Endodermal cell (in vitro differentiated cells): ENCODE measurements at regions not wholly inside any gene's neighbourhood (a gene's known extent, or its start where the extent isn't known, plus 50 kb on each side); places are given as distances from the start of the nearest gene placed in this dataset.
"Not testable (repeated sequence)": the region's sequence is repeated elsewhere in the genome, so short reads cannot be mapped to it uniquely, and the experiment has no call there.

Source experiments
- DNase-seq: peaks from one replicate; pipeline ENCODE4 v3.0.0-alpha.2; 2017
- H3K27ac ChIP-seq: 2 replicates; pipeline ENCODE4 v1.5.1; 2013; ENCODE audit warnings: mild to moderate bottlenecking, low read depth, low read length, moderate library complexity
- H3K27me3 ChIP-seq: 2 replicates; pipeline ENCODE4 v1.6.1; 2013; ENCODE audit warnings: mild to moderate bottlenecking, low read length, moderate library complexity; ENCODE audit not compliant: insufficient read depth, control insufficient read depth, poor library complexity, severe bottlenecking
- H3K36me3 ChIP-seq: 2 replicates; pipeline ENCODE4 v1.7.0; 2013; ENCODE audit warnings: mild to moderate bottlenecking, low read length, moderate library complexity; ENCODE audit not compliant: control insufficient read depth, insufficient read depth
- H3K4me1 ChIP-seq: one replicate; pipeline ENCODE4 v1.7.0; 2013; ENCODE audit warnings: low read length; ENCODE audit not compliant: control insufficient read depth, insufficient read depth
- H3K4me3 ChIP-seq: 2 replicates; pipeline ENCODE4 v1.5.1; 2013; ENCODE audit warnings: mild to moderate bottlenecking, low read length, moderate library complexity
- H3K9ac ChIP-seq: 2 replicates; pipeline ENCODE4 v1.6.1; 2013; ENCODE audit warnings: mild to moderate bottlenecking, low read length, moderate library complexity; ENCODE audit not compliant: poor library complexity, severe bottlenecking; ENCODE audit errors: extremely low read depth
- H3K9me3 ChIP-seq: 2 replicates; pipeline ENCODE4 v1.6.1; 2013; ENCODE audit warnings: mild to moderate bottlenecking, low read length, moderate library complexity; ENCODE audit not compliant: control insufficient read depth
- H3K27ac Mint-ChIP-seq: 2 replicates; pipeline ENCODE4 v1.8.0; 2020; ENCODE audit warnings: mixed read lengths
- H3K27me3 Mint-ChIP-seq: 2 replicates; pipeline ENCODE4 v1.8.0; 2021; ENCODE audit warnings: mild to moderate bottlenecking, mixed read lengths; ENCODE audit not compliant: insufficient read depth
- H3K36me3 Mint-ChIP-seq: 2 replicates; pipeline ENCODE4 v1.8.0; 2020; ENCODE audit warnings: low read depth, mixed read lengths
- H3K4me1 Mint-ChIP-seq: 2 replicates; pipeline ENCODE4 v1.8.0; 2020; ENCODE audit warnings: mixed read lengths
- H3K4me3 Mint-ChIP-seq: 2 replicates; pipeline ENCODE4 v1.8.0; 2020; ENCODE audit warnings: mild to moderate bottlenecking, moderate library complexity, mixed read lengths
- H3K9me3 Mint-ChIP-seq: 2 replicates; pipeline ENCODE4 v1.8.0; 2020; ENCODE audit warnings: mild to moderate bottlenecking, mixed read lengths
- WGBS, 2 experiments: methylation state at CpG; one replicate each; pipeline versions ENCODE4 v1.1.5 to v1.1.7; 2013; ENCODE audit warnings: missing lambda C conversion rate in 2 of 2, mixed read lengths in 1 of 2; ENCODE audit not compliant: insufficient coverage in 1 of 2, insufficient read length in 1 of 2; 5-methylcytosine and 5-hydroxymethylcytosine counted together
- TF ChIP-seq, protein P1 (sequence below): fragments of 200-600 bp; sonication (generic); conservative IDR thresholded peaks from 2 replicates; pipeline ENCODE4 v1.5.0; 2021; ENCODE audit warnings: antibody characterized with exemption, mild to moderate bottlenecking

- H3K4me1 Mint-ChIP-seq = peaks cover 5% of the 10 kb centered on the region
- Histone ChIP-seq H3K9ac (no peak overlapping the region), H3K36me3 (no peaks in the 10 kb centered on the region), H3K27me3 (no peaks in the 10 kb centered on the region), H3K9me3 (no peaks in the 10 kb centered on the region), H3K4me3 (no peak overlapping the region), H3K27ac (no peak overlapping the region), H3K4me1 (no peaks in the 10 kb centered on the region)
- no peak overlapping the region for H3K27ac Mint-ChIP-seq
- no peaks in the 10 kb centered on the region for H3K9me3 Mint-ChIP-seq
- no peak overlapping the region for H3K4me3 Mint-ChIP-seq
- TF ChIP-seq, protein P1, sequence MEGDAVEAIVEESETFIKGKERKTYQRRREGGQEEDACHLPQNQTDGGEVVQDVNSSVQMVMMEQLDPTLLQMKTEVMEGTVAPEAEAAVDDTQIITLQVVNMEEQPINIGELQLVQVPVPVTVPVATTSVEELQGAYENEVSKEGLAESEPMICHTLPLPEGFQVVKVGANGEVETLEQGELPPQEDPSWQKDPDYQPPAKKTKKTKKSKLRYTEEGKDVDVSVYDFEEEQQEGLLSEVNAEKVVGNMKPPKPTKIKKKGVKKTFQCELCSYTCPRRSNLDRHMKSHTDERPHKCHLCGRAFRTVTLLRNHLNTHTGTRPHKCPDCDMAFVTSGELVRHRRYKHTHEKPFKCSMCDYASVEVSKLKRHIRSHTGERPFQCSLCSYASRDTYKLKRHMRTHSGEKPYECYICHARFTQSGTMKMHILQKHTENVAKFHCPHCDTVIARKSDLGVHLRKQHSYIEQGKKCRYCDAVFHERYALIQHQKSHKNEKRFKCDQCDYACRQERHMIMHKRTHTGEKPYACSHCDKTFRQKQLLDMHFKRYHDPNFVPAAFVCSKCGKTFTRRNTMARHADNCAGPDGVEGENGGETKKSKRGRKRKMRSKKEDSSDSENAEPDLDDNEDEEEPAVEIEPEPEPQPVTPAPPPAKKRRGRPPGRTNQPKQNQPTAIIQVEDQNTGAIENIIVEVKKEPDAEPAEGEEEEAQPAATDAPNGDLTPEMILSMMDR = no peak
- H3K36me3 Mint-ChIP-seq = no peaks in the 10 kb centered on the region
- H3K27me3 Mint-ChIP-seq = no peaks in the 10 kb centered on the region
- WGBS, 2 experiments = 80 to 98% methylated on average over 1 to 2 of the region's 2 CpGs
- no peak for DNase-seq
Observed at GRCh38 chr5:162816816-162817215, 620.6 kb upstream of the CCNG1 start.

DNA sequence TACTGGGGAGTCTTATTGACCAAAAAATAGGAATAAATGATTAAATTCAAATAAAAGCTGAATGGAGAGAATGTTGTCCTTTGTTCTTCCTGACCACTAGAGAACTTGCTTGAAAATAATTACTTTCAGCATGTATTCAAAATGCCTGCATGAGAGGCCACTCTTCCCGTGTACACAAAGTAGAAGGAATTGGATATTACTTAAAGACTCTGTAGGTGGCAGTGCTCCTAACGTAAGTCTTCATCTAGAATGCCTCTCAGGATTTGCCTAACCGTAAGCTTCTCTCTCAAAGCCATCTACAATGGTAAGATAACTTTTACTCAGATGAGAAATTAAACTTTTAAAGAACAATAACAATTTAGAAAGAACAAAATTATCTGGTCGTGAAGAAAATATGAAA lies 620.0 kb upstream of the CCNG1 start:
- Mint-ChIP-seq H3K27ac (no peak overlapping the region), H3K36me3 (no peaks in the 10 kb centered on the region), H3K9me3 (no peaks in the 10 kb centered on the region), H3K27me3 (no peaks in the 10 kb centered on the region), H3K4me3 (no peak overlapping the region), H3K4me1 (peaks cover 5% of the 10 kb centered on the region)
- DNase-seq = no peak
- TF ChIP-seq, protein P1 = peak; percentile 51
- H3K4me1 ChIP-seq = no peaks in the 10 kb centered on the region
- H3K36me3 ChIP-seq = no peaks in the 10 kb centered on the region
- no peaks in the 10 kb centered on the region for H3K9me3 ChIP-seq
- H3K27me3 ChIP-seq = no peaks in the 10 kb centered on the region
- 56 to 88% methylated on average over 2 to 4 of the region's 4 CpGs for WGBS, 2 experiments
- H3K9ac ChIP-seq = no peak overlapping the region
- no peak overlapping the region for H3K4me3 ChIP-seq
- no peak overlapping the region for H3K27ac ChIP-seq

DNA sequence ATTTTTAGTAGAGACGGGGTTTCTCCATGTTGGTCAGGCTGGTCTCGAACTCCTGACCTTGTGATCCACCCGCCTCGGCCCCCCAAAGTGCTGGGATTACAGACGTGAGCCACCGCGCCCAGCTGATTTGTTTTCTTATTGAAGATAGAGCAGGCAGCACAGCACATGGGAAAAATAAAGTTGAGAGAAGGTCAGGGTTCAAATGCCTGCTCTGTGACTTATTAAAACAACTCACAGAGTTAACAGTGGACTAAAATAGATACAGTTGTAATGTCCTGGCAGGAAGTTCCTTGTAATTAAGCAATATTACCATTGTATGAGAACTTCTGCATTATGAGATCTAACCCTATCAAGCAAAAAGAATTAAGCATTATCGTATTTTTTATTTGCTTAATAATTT lies 615.7 kb upstream of the CCNG1 start:
- not testable (repeated sequence) for H3K4me3 Mint-ChIP-seq, H3K36me3 ChIP-seq, H3K9ac ChIP-seq, DNase-seq, H3K4me1 Mint-ChIP-seq, H3K4me3 ChIP-seq, H3K27ac ChIP-seq, H3K27ac Mint-ChIP-seq, H3K9me3 Mint-ChIP-seq, H3K27me3 ChIP-seq, H3K27me3 Mint-ChIP-seq, H3K9me3 ChIP-seq, H3K36me3 Mint-ChIP-seq, H3K4me1 ChIP-seq
- 97% methylated on average over 7 of the region's 8 CpGs; no CpG with 5 or more reads in 1 of the 2 experiments for WGBS, 2 experiments

- Mint-ChIP-seq H3K4me1 (no peaks in the 10 kb centered on the region), H3K27me3 (no peaks in the 10 kb centered on the region), H3K9me3 (no peaks in the 10 kb centered on the region), H3K27ac (no peak overlapping the region), H3K36me3 (no peaks in the 10 kb centered on the region), H3K4me3 (no peak overlapping the region)
- WGBS, 2 experiments = 92% methylated on average over 1 of the region's 2 CpGs; no CpG with 5 or more reads in 1 of the 2 experiments
- Histone ChIP-seq H3K9me3 (no peaks in the 10 kb centered on the region), H3K4me3 (no peak overlapping the region), H3K9ac (no peak overlapping the region), H3K27me3 (no peaks in the 10 kb centered on the region), H3K27ac (no peak overlapping the region), H3K36me3 (no peaks in the 10 kb centered on the region), H3K4me1 (no peaks in the 10 kb centered on the region)
- TF ChIP-seq, protein P1 = no peak
- DNase-seq = no peak
Observed at GRCh38 chr5:162824360-162824759, 613.0 kb upstream of the CCNG1 start.
